K562 (cell line): ENCODE measurements at regions not wholly inside any gene's neighbourhood (a gene's known extent, or its start where the extent isn't known, plus 50 kb on each side); places are given as distances from the start of the nearest gene placed in this dataset.

ENCODE experiments used
- ASH1L ChIP-seq: fragments of 450-650 bp; IDR thresholded peaks from 2 replicates; pipeline ENCODE4 v1.6.1; 2018; ENCODE audit warnings: borderline replicate concordance, mild to moderate bottlenecking, low read depth; ENCODE audit not compliant: partially characterized antibody
- ATF7 ChIP-seq: fragments of 450-650 bp; IDR thresholded peaks from 2 replicates; pipeline ENCODE4 v1.7.1; 2014; ENCODE audit warnings: mild to moderate bottlenecking, moderate library complexity
- CBFA2T3 ChIP-seq: fragments of 450-650 bp; IDR thresholded peaks from 2 replicates; pipeline ENCODE4 v1.6.1; 2017
- MGA ChIP-seq: fragments of 450-650 bp; IDR thresholded peaks from 2 replicates; pipeline ENCODE4 v1.6.1; 2016; ENCODE audit warnings: mild to moderate bottlenecking, moderate library complexity
- RREB1 ChIP-seq: fragments of 250-450 bp; sonication (Bioruptor Pico); IDR thresholded peaks from 2 replicates; pipeline ENCODE4 v1.4.0; 2020
- VEZF1 ChIP-seq: fragments of 200-800 bp; sonication (Bioruptor generic); IDR thresholded peaks from 2 replicates; pipeline ENCODE4 v1.6.1; 2017; ENCODE audit warnings: missing genetic modification characterization, missing compliant biosample characterization
- ZNF239 ChIP-seq: fragments of 250-450 bp; sonication (Bioruptor Pico); IDR thresholded peaks from 2 replicates; pipeline ENCODE4 v1.4.0; 2020; ENCODE audit warnings: mild to moderate bottlenecking

- TF ChIP-seq MGA (peak; percentile 91), CBFA2T3 (peak; percentile 63), ASH1L (no peak), ATF7 (0 out of 2 replicates have a peak, but pooled peaks have one; percentile 15), VEZF1 (CRISPR knock-in tag) (0 out of 2 replicates have a peak, but pooled peaks have one; percentile 5), ZNF239 (peak; percentile 66), RREB1 (CRISPR knock-in tag) (no peak)
Measured at GRCh38 chr1:157312082-157312812, 174.1 kb upstream of the ETV3 start (continued).
